Peyer's patch (tissue), 4 donors: ENCODE measurements at regions not wholly inside any gene's neighbourhood (a gene's known extent, or its start where the extent isn't known, plus 50 kb on each side); places are given as distances from the start of the nearest gene placed in this dataset.

Experiments used
- DNase-seq, 3 donors: peaks; one replicate each; pipeline ENCODE4 v3.0.0-alpha.2; 2017 to 2019
- H3K27ac ChIP-seq, 4 donors: fragments of 200-600 bp; sonication (generic); one replicate each; pipeline ENCODE4 v1.5.1; 2016 to 2019
- H3K27me3 ChIP-seq, 2 donors: fragments of 200-600 bp; sonication (generic); one replicate each; pipeline ENCODE4 v1.5.1; 2019
- H3K36me3 ChIP-seq, 3 donors: fragments of 200-600 bp; sonication (generic); one replicate each; pipeline ENCODE4 v1.5.1; 2016 to 2019
- H3K4me1 ChIP-seq, 4 donors: fragments of 200-600 bp; sonication (generic); one replicate each; pipeline ENCODE4 v1.5.1; 2016 to 2019
- H3K4me3 ChIP-seq, 4 donors: fragments of 200-600 bp; sonication (generic); 1 replicate in 3 of 4; 2 replicates in 1 of 4; pipeline ENCODE4 v1.5.1; 2016 to 2019; ENCODE audit warnings: mild to moderate bottlenecking in 1 of 4
- H3K9me3 ChIP-seq, 4 donors: fragments of 200-600 bp; sonication (generic); one replicate each; pipeline ENCODE4 v1.5.1; 2016 to 2019; ENCODE audit warnings: mild to moderate bottlenecking in 1 of 4
- CTCF ChIP-seq, 6 experiments: fragments of 450-650 bp in 4 of 6; fragments of 200-600 bp in 2 of 6; sonication (generic) in 1 of 6; IDR thresholded peaks; one replicate each; pipeline ENCODE4 v1.5.1; 2017 to 2019; ENCODE audit warnings: antibody characterized with exemption in 6 of 6, mild to moderate bottlenecking in 3 of 6, moderate library complexity in 1 of 6
- POLR2A ChIP-seq, 2 donors: fragments of 450-650 bp; IDR thresholded peaks; one replicate each; pipeline ENCODE4 v1.5.1; 2017; ENCODE audit warnings: antibody characterized with exemption in 2 of 2, mild to moderate bottlenecking in 2 of 2, moderate library complexity in 2 of 2

GRCh38 chr2:142588269-142588668, 289.2 kb upstream of the KYNU start:
- H3K4me3 ChIP-seq, result no peak overlapping the region

DNA sequence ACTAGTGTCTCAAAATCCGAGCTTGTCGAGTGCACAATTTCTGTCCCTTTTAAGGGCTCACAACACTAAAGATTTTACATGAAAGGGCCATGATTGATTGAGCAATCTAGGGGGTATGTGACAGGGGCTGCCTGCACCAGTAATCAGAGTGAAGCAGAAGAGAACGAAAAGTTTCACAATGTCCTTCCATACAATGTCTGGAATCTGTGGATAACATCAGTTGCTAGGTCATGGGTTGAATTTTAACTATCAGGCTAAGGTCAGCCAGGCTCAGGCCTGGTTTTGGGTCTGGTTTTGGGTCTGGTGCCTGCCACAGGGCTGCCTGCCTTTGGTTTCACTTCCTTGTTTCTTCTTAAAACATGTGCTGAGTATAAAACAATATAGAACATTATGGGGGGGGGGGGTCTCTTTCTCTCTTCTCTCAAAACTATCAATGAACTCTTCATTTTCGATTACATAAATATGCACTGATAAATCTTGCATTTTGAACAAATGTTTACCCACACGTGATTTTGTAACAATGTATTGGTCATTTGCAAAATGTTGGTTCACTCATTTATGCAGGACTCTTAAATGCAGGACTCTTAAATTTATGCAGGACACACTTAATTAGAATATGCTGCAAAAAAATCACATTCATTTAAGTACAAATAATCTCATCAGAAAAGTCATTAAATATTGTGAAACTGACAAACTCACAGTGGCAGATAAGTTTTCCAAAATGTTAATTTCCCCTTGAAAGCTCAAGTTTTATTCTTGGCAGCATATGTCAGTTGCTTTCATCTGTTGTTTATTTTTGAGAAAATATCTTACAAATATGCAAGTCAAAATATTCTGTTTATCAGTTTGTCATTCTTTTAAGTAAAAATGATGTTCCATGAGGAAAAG, 290.5 kb upstream of the KYNU start:
- no peak for TF ChIP-seq CTCF (IDR thresholded peaks at IDR 0.05)
- TF ChIP-seq POLR2A (IDR thresholded peaks at IDR 0.05), result no peak
- no peaks in the 10 kb centered on the region for H3K4me1 ChIP-seq
- no peaks in the 10 kb centered on the region for H3K9me3 ChIP-seq
- H3K27me3 ChIP-seq, result no peaks in the 10 kb centered on the region
- no peak overlapping the region for H3K27ac ChIP-seq
- H3K4me3 ChIP-seq, result no peak overlapping the region
- DNase-seq, result peak in 1 of 3 donors; percentile 26
- no peaks in the 10 kb centered on the region for H3K36me3 ChIP-seq

More at GRCh38 chr2:142588269-142588668, 289.2 kb upstream of the KYNU start:
- Histone ChIP-seq H3K27ac (no peak overlapping the region), H3K4me1 (no peaks in the 10 kb centered on the region), H3K36me3 (no peaks in the 10 kb centered on the region), H3K27me3 (no peaks in the 10 kb centered on the region), H3K9me3 (no peaks in the 10 kb centered on the region)
- no peak for DNase-seq
- no peak for TF ChIP-seq POLR2A (IDR thresholded peaks at IDR 0.05)
- TF ChIP-seq CTCF (IDR thresholded peaks at IDR 0.05), result no peak

- Histone ChIP-seq H3K4me3 (no peak overlapping the region), H3K27me3 (no peaks in the 10 kb centered on the region), H3K4me1 (no peaks in the 10 kb centered on the region), H3K36me3 (no peaks in the 10 kb centered on the region), H3K9me3 (no peaks in the 10 kb centered on the region), H3K27ac (no peak overlapping the region)
- no peak for DNase-seq
- no peak for TF ChIP-seq CTCF (IDR thresholded peaks at IDR 0.05)
- TF ChIP-seq POLR2A (IDR thresholded peaks at IDR 0.05), result no peak
Observed at GRCh38 chr2:142585785-142586184, 291.7 kb upstream of the KYNU start.

- H3K36me3 ChIP-seq, result no peaks in the 10 kb centered on the region
- TF ChIP-seq POLR2A (IDR thresholded peaks at IDR 0.05), result no peak
- TF ChIP-seq CTCF (IDR thresholded peaks at IDR 0.05), result no peak
- DNase-seq, result no peak
- H3K27ac ChIP-seq, result no peak overlapping the region
- no peaks in the 10 kb centered on the region for H3K9me3 ChIP-seq
- H3K4me1 ChIP-seq, result no peaks in the 10 kb centered on the region
- no peaks in the 10 kb centered on the region for H3K27me3 ChIP-seq
- no peak overlapping the region for H3K4me3 ChIP-seq
Observed at GRCh38 chr2:142582317-142582716, 295.1 kb upstream of the KYNU start.

DNA sequence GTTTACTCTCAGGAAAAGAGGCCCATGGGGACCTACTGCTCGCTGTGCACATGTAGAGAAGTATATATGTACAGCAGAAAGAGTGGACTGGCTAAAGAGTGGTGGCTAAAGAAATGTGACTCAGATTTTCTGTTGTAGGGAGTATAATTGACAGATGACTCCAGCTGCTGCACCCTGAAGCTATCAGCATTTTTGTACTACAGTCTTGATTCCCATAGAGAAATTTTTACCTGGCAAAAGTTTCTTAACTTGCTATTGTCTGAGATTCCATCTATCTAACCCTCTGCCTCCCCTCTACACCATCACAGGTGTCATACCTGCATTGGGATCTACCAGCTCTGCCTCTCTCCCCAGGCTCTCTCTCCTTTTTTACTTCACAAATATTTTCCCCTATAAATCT, 296.0 kb upstream of the KYNU start:
- Histone ChIP-seq H3K27ac (no peak overlapping the region), H3K27me3 (no peaks in the 10 kb centered on the region), H3K9me3 (no peaks in the 10 kb centered on the region), H3K4me3 (no peak overlapping the region), H3K36me3 (no peaks in the 10 kb centered on the region), H3K4me1 (no peaks in the 10 kb centered on the region)
- TF ChIP-seq CTCF (IDR thresholded peaks at IDR 0.05) (no peak), POLR2A (IDR thresholded peaks at IDR 0.05) (no peak)
- no peak for DNase-seq
